Endothelial cell of umbilical vein (primary cell): ENCODE measurements at regions not wholly inside any gene's neighbourhood (a gene's known extent, or its start where the extent isn't known, plus 50 kb on each side); places are given as distances from the start of the nearest gene placed in this dataset.

Experiments
- CTCF ChIP-seq, 2 donors: IDR thresholded peaks; 1 replicate in 1 of 2; 2 replicates in 1 of 2; pipeline ENCODE4 v1.5.1; 2011; ENCODE audit warnings: low read length in 2 of 2, mild to moderate bottlenecking in 2 of 2, moderate library complexity in 2 of 2, control low read depth in 1 of 2, inconsistent platforms in 1 of 2, low read depth in 1 of 2; ENCODE audit not compliant: insufficient read depth in 1 of 2; ENCODE audit errors: extremely low read depth in 1 of 2
- POLR2A ChIP-seq: IDR thresholded peaks from 2 replicates; pipeline ENCODE4 v1.6.1; 2012; ENCODE audit warnings: low read depth, mild to moderate bottlenecking, control low read depth, low read length
- POLR2AphosphoS5 ChIP-seq: IDR thresholded peaks from 2 replicates; pipeline ENCODE4 v1.6.1; 2012; ENCODE audit warnings: low read depth, mild to moderate bottlenecking, control low read depth, low read length, moderate library complexity; ENCODE audit not compliant: insufficient read depth

GRCh38 chr20:57038608-57039440 lies 227.6 kb downstream of the BMP7 start:
- TF ChIP-seq POLR2A, result no peak
- no peak for TF ChIP-seq CTCF (IDR thresholded peaks at IDR 0.05; ENCODE audit: extremely low read depth in 1 of 2, insufficient read depth in 1 of 2, low read depth in 1 of 2, low read length in 2 of 2)
- TF ChIP-seq POLR2AphosphoS5, result no peak
